GM12878 (cell line): ENCODE measurements at regions not wholly inside any gene's neighbourhood (a gene's known extent, or its start where the extent isn't known, plus 50 kb on each side); places are given as distances from the start of the nearest gene placed in this dataset.

Experiments
- BACH1 ChIP-seq: fragments of 450-650 bp; IDR thresholded peaks from 2 replicates; pipeline ENCODE4 v1.6.1; 2017; ENCODE audit warnings: mild to moderate bottlenecking, borderline replicate concordance
- CBFB ChIP-seq: IDR thresholded peaks from 2 replicates; pipeline ENCODE4 v1.6.1; 2016; ENCODE audit warnings: antibody characterized with exemption, low read depth
- GABPA ChIP-seq: IDR thresholded peaks from 2 replicates; pipeline ENCODE4 v1.6.1; 2014; ENCODE audit warnings: antibody characterized with exemption, low read depth, mild to moderate bottlenecking, inconsistent platforms
- POLR2A ChIP-seq: IDR thresholded peaks from 2 replicates; pipeline ENCODE4 v1.6.1; 2011; ENCODE audit warnings: low read depth, mild to moderate bottlenecking, low read length
- RCOR1 ChIP-seq: conservative IDR thresholded peaks from 2 replicates; pipeline ENCODE4 v1.6.1; 2012; ENCODE audit warnings: low read depth, low read length, improper control_type of control experiment
- TAF1 ChIP-seq: IDR thresholded peaks from 2 replicates; pipeline ENCODE4 v1.6.1; 2011; ENCODE audit warnings: mild to moderate bottlenecking, low read depth, low read length, borderline replicate concordance
- ZNF274 ChIP-seq: IDR thresholded peaks from one replicate; pipeline ENCODE4 v1.8.0; 2011; ENCODE audit not compliant: insufficient read length, insufficient read depth
- TF ChIP-seq, protein P1 (sequence below), 3 experiments: IDR thresholded peaks in 2 of 3; conservative IDR thresholded peaks in 1 of 3; 2 replicates each; pipeline ENCODE4 v1.5.1; 2011; ENCODE audit warnings: low read depth in 3 of 3, low read length in 3 of 3, mild to moderate bottlenecking in 3 of 3, control low read depth in 2 of 3, moderate library complexity in 2 of 3, inconsistent platforms in 1 of 3, mixed read lengths in 1 of 3; ENCODE audit not compliant: control insufficient read depth in 2 of 3, insufficient read depth in 1 of 3; ENCODE audit errors: extremely low read depth in 1 of 3
- TF ChIP-seq, protein P2 (sequence below): IDR thresholded peaks from 2 replicates; pipeline ENCODE4 v1.6.1; 2012; ENCODE audit warnings: low read length, inconsistent platforms
- TF ChIP-seq, protein P3 (sequence below): IDR thresholded peaks from 2 replicates; pipeline ENCODE4 v1.6.1; 2012; ENCODE audit warnings: low read depth, low read length, improper control_type of control experiment

DNA sequence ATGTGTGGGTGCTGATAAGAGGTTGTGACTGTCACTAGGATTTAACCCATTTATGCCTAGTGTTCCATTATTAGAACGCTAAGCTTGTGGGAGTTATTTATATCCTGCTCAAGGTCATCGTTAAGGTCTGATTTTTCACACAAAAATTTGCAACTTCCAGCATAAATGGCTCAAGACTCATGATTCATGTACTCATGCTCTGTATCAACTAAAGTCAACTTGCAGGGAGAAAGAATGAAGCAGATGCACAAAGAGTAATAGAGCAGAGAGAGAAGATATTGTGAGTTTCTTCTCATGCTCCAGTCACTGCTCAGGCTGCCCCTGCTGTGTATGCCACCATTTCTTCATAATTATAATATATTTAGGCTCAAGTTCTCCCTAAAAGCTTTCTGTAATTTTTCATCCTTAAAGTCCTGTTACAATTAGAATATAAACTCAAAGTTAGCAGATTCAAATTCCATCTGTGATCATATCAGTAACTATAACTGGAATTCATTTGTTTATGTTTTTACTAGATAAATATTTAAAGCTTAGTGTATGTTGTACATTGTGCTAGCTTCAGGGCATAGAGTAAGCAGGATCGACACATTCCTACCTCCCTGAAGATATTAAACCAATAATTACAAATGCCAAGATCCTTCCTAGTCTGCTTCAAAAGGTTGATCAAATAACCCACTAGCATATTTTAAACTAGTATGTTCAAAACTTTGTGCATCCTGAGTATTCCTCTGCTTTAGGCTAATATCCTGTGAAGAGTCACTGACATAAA is 136.7 kb downstream of the NUDT12 start:
- TF ChIP-seq BACH1 (no peak), POLR2A (no peak), GABPA (no peak), ZNF274 (no peak), CBFB (no peak), RCOR1 (no peak), TAF1 (no peak)
- TF ChIP-seq, protein P1, sequence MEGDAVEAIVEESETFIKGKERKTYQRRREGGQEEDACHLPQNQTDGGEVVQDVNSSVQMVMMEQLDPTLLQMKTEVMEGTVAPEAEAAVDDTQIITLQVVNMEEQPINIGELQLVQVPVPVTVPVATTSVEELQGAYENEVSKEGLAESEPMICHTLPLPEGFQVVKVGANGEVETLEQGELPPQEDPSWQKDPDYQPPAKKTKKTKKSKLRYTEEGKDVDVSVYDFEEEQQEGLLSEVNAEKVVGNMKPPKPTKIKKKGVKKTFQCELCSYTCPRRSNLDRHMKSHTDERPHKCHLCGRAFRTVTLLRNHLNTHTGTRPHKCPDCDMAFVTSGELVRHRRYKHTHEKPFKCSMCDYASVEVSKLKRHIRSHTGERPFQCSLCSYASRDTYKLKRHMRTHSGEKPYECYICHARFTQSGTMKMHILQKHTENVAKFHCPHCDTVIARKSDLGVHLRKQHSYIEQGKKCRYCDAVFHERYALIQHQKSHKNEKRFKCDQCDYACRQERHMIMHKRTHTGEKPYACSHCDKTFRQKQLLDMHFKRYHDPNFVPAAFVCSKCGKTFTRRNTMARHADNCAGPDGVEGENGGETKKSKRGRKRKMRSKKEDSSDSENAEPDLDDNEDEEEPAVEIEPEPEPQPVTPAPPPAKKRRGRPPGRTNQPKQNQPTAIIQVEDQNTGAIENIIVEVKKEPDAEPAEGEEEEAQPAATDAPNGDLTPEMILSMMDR (IDR thresholded peaks at IDR 0.05 in 2 of 3, conservative IDR thresholded peaks at IDR 0.05 in 1 of 3; ENCODE audit: control insufficient read depth in 2 of 3, extremely low read depth in 1 of 3, insufficient read depth in 1 of 3, low read depth in 3 of 3, low read length in 3 of 3): no peak
- TF ChIP-seq, protein P2, sequence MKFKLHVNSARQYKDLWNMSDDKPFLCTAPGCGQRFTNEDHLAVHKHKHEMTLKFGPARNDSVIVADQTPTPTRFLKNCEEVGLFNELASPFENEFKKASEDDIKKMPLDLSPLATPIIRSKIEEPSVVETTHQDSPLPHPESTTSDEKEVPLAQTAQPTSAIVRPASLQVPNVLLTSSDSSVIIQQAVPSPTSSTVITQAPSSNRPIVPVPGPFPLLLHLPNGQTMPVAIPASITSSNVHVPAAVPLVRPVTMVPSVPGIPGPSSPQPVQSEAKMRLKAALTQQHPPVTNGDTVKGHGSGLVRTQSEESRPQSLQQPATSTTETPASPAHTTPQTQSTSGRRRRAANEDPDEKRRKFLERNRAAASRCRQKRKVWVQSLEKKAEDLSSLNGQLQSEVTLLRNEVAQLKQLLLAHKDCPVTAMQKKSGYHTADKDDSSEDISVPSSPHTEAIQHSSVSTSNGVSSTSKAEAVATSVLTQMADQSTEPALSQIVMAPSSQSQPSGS: no peak
- TF ChIP-seq, protein P3, sequence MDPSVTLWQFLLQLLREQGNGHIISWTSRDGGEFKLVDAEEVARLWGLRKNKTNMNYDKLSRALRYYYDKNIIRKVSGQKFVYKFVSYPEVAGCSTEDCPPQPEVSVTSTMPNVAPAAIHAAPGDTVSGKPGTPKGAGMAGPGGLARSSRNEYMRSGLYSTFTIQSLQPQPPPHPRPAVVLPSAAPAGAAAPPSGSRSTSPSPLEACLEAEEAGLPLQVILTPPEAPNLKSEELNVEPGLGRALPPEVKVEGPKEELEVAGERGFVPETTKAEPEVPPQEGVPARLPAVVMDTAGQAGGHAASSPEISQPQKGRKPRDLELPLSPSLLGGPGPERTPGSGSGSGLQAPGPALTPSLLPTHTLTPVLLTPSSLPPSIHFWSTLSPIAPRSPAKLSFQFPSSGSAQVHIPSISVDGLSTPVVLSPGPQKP: no peak
